GM23248 (cell line): ENCODE measurements at regions not wholly inside any gene's neighbourhood (a gene's known extent, or its start where the extent isn't known, plus 50 kb on each side); places are given as distances from the start of the nearest gene placed in this dataset.

Experiments used
- EZH2 ChIP-seq: fragments of 200-600 bp; sonication (generic); IDR thresholded peaks from 2 replicates; pipeline ENCODE4 v1.6.1; 2018; ENCODE audit warnings: antibody characterized with exemption, mild to moderate bottlenecking; ENCODE audit not compliant: insufficient read depth, poor library complexity, severe bottlenecking
- EZH2phosphoT487 ChIP-seq: fragments of 200-600 bp; sonication (generic); IDR thresholded peaks from 2 replicates; pipeline ENCODE4 v1.6.1; 2018; ENCODE audit warnings: antibody characterized with exemption, moderate library complexity, mild to moderate bottlenecking, low read depth; ENCODE audit not compliant: insufficient read depth

GRCh38 chrX:113947548-113947947 lies 636.3 kb upstream of the HTR2C start:
- TF ChIP-seq EZH2phosphoT487 (no peak), EZH2 (no peak)
